Endothelial cell of umbilical vein (primary cell): ENCODE measurements at regions not wholly inside any gene's neighbourhood (a gene's known extent, or its start where the extent isn't known, plus 50 kb on each side); places are given as distances from the start of the nearest gene placed in this dataset.

Source experiments
- CTCF ChIP-seq, 2 donors: IDR thresholded peaks; 1 replicate in 1 of 2; 2 replicates in 1 of 2; pipeline ENCODE4 v1.5.1; 2011; ENCODE audit warnings: low read length in 2 of 2, mild to moderate bottlenecking in 2 of 2, moderate library complexity in 2 of 2, control low read depth in 1 of 2, inconsistent platforms in 1 of 2, low read depth in 1 of 2; ENCODE audit not compliant: insufficient read depth in 1 of 2; ENCODE audit errors: extremely low read depth in 1 of 2
- EZH2 ChIP-seq: IDR thresholded peaks from 2 replicates; pipeline ENCODE4 v1.6.1; 2012; ENCODE audit warnings: borderline replicate concordance, low read depth, mild to moderate bottlenecking, moderate library complexity, low read length, inconsistent platforms; ENCODE audit not compliant: severe bottlenecking
- FOS ChIP-seq: IDR thresholded peaks from 2 replicates; pipeline ENCODE4 v1.6.1; 2011; ENCODE audit warnings: mild to moderate bottlenecking, low read length, moderate library complexity, borderline replicate concordance; ENCODE audit not compliant: insufficient read depth
- POLR2A ChIP-seq: IDR thresholded peaks from 2 replicates; pipeline ENCODE4 v1.6.1; 2012; ENCODE audit warnings: low read depth, mild to moderate bottlenecking, control low read depth, low read length
- POLR2AphosphoS5 ChIP-seq: IDR thresholded peaks from 2 replicates; pipeline ENCODE4 v1.6.1; 2012; ENCODE audit warnings: low read depth, mild to moderate bottlenecking, control low read depth, low read length, moderate library complexity; ENCODE audit not compliant: insufficient read depth
- TF ChIP-seq, protein P1 (sequence below): IDR thresholded peaks from 2 replicates; pipeline ENCODE4 v1.6.1; 2011; ENCODE audit not compliant: insufficient read depth, insufficient read length

- no peak for TF ChIP-seq FOS
- no peak for TF ChIP-seq CTCF (IDR thresholded peaks at IDR 0.05; ENCODE audit: extremely low read depth in 1 of 2, insufficient read depth in 1 of 2, low read depth in 1 of 2, low read length in 2 of 2)
- TF ChIP-seq POLR2AphosphoS5 = no peak
- no peak for TF ChIP-seq EZH2
- no peak for TF ChIP-seq POLR2A
- TF ChIP-seq, protein P1, sequence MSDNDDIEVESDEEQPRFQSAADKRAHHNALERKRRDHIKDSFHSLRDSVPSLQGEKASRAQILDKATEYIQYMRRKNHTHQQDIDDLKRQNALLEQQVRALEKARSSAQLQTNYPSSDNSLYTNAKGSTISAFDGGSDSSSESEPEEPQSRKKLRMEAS = no peak
Observed at GRCh38 chr1:29785554-29785953, 549.2 kb downstream of the PTPRU start.
